ENCODE measurements at regions not wholly inside any gene's neighbourhood (a gene's known extent, or its start where the extent isn't known, plus 50 kb on each side); places are given as distances from the start of the nearest gene placed in this dataset.

GRCh38 chr5:126234563-126235195 lies 188.5 kb upstream of the GRAMD2B start:
- TF ChIP-seq POLR2A (IDR thresholded peaks at IDR 0.05; ENCODE audit: low read length) (no peak), GATA1 (IDR thresholded peaks at IDR 0.05; ENCODE audit: low read depth, low read length) (no peak)

Data from erythroblast (primary cell).